Smooth muscle cell (in vitro differentiated cells): ENCODE measurements at regions not wholly inside any gene's neighbourhood (a gene's known extent, or its start where the extent isn't known, plus 50 kb on each side); places are given as distances from the start of the nearest gene placed in this dataset.

Source experiments
- DNase-seq: peaks from one replicate; lab custom pipeline; 2025; ENCODE audit not compliant: unreplicated experiment; lab: John Stamatoyannopoulos, UW
- H2AFZ ChIP-seq: fragments of 200-600 bp; sonication (generic); 2 replicates; pipeline ENCODE4 v1.6.0; 2016; ENCODE audit warnings: antibody characterized with exemption, low read depth, mild to moderate bottlenecking
- H3F3A ChIP-seq: fragments of 200-600 bp; sonication (generic); 2 replicates; pipeline ENCODE4 v1.6.0; 2017; ENCODE audit warnings: antibody characterized with exemption, low read depth
- H3K27ac ChIP-seq: fragments of 200-600 bp; sonication (generic); 2 replicates; pipeline ENCODE4 v1.5.1; 2016; ENCODE audit warnings: low read depth, mild to moderate bottlenecking
- H3K27me3 ChIP-seq: fragments of 200-600 bp; sonication (generic); 2 replicates; pipeline ENCODE4 v1.6.1; 2016; ENCODE audit warnings: low read depth, mild to moderate bottlenecking
- H3K36me3 ChIP-seq: fragments of 200-600 bp; sonication (generic); 2 replicates; pipeline ENCODE4 v1.5.1; 2016; ENCODE audit warnings: low read depth
- H3K4me1 ChIP-seq: fragments of 200-600 bp; sonication (generic); 2 replicates; pipeline ENCODE4 v1.5.1; 2016; ENCODE audit warnings: low read depth
- H3K4me2 ChIP-seq: fragments of 200-600 bp; sonication (generic); 2 replicates; pipeline ENCODE4 v1.6.0; 2016; ENCODE audit warnings: mild to moderate bottlenecking
- H3K4me3 ChIP-seq: fragments of 200-600 bp; sonication (generic); 2 replicates; pipeline ENCODE4 v1.5.1; 2016; ENCODE audit warnings: mild to moderate bottlenecking
- H3K79me2 ChIP-seq: fragments of 200-600 bp; sonication (generic); 2 replicates; pipeline ENCODE4 v1.6.0; 2016; ENCODE audit warnings: low read depth, mild to moderate bottlenecking
- H3K9ac ChIP-seq: fragments of 200-600 bp; sonication (generic); 2 replicates; pipeline ENCODE4 v1.6.0; 2016; ENCODE audit warnings: low read depth
- H3K9me3 ChIP-seq: fragments of 200-600 bp; sonication (generic); replicated peaks from 2 replicates; pipeline ENCODE4 v1.5.1; 2016; ENCODE audit warnings: low read depth
- H4K20me1 ChIP-seq: fragments of 200-600 bp; sonication (generic); 2 replicates; pipeline ENCODE4 v1.6.0; 2016; ENCODE audit warnings: low read depth
- CTCF ChIP-seq: fragments of 200-600 bp; sonication (generic); IDR thresholded peaks from 2 replicates; pipeline ENCODE4 v1.5.1; 2017; ENCODE audit warnings: borderline replicate concordance, mild to moderate bottlenecking, antibody characterized with exemption; ENCODE audit not compliant: insufficient read depth, poor library complexity, severe bottlenecking
- WGBS: methylation state at CpG from one replicate; pipeline ENCODE4 v1.1.7; 2016; ENCODE audit warnings: low lambda C conversion rate; 5-methylcytosine and 5-hydroxymethylcytosine counted together

- H3F3A ChIP-seq = peaks cover 5% of the 10 kb centered on the region
- peak overlapping the region; percentile 93 for H3K27ac ChIP-seq
- no peaks in the 10 kb centered on the region for H3K9me3 ChIP-seq
- H3K4me1 ChIP-seq = peaks cover 10% of the 10 kb centered on the region
- no peak for DNase-seq
- peak overlapping the region; percentile 42 for H3K9ac ChIP-seq
- H3K4me3 ChIP-seq = no peak overlapping the region
- TF ChIP-seq CTCF = no peak
- no peaks in the 10 kb centered on the region for H3K36me3 ChIP-seq
- no peak overlapping the region for H3K4me2 ChIP-seq
- WGBS = 92% methylated on average over 6 of the region's 6 CpGs
- H4K20me1 ChIP-seq = no peaks in the 10 kb centered on the region
- H3K79me2 ChIP-seq = no peaks in the 10 kb centered on the region
- no peak overlapping the region for H2AFZ ChIP-seq
- H3K27me3 ChIP-seq = no peaks in the 10 kb centered on the region
Measured at GRCh38 chr2:118667964-118668363, 179.5 kb downstream of the EN1 start.

- Histone ChIP-seq H2AFZ (no peak overlapping the region), H3K4me2 (no peak overlapping the region), H3K79me2 (no peaks in the 10 kb centered on the region), H3K27me3 (no peaks in the 10 kb centered on the region), H3K4me1 (peaks cover 10% of the 10 kb centered on the region), H3F3A (peaks cover 5% of the 10 kb centered on the region), H4K20me1 (no peaks in the 10 kb centered on the region), H3K4me3 (no peak overlapping the region), H3K36me3 (no peaks in the 10 kb centered on the region), H3K27ac (peak overlapping the region; percentile 93), H3K9me3 (no peaks in the 10 kb centered on the region), H3K9ac (no peak overlapping the region)
- no peak for DNase-seq
- WGBS = 75% methylated on average over 2 of the region's 2 CpGs
- TF ChIP-seq CTCF = no peak
Measured at GRCh38 chr2:118667348-118667747, 180.1 kb downstream of the EN1 start.

GRCh38 chr2:118665784-118666529 lies 181.5 kb downstream of the EN1 start:
- Histone ChIP-seq H3K36me3 (no peaks in the 10 kb centered on the region), H3K9me3 (no peaks in the 10 kb centered on the region), H3K4me2 (no peak overlapping the region), H3K79me2 (no peaks in the 10 kb centered on the region), H3K4me3 (no peak overlapping the region), H3K27me3 (no peaks in the 10 kb centered on the region), H3K27ac (peak overlapping the region; percentile 20), H3K9ac (no peak overlapping the region), H4K20me1 (no peaks in the 10 kb centered on the region), H3K4me1 (peaks cover 10% of the 10 kb centered on the region), H2AFZ (no peak overlapping the region), H3F3A (peaks cover 5% of the 10 kb centered on the region)
- no peak for DNase-seq
- 87% methylated on average over 4 of the region's 4 CpGs for WGBS
- no peak for TF ChIP-seq CTCF

- DNase-seq = no peak
- 94% methylated on average over 2 of the region's 2 CpGs for WGBS
- H3K27me3 ChIP-seq = no peaks in the 10 kb centered on the region
Measured at GRCh38 chr2:118661179-118661578, 186.3 kb downstream of the EN1 start.

More at GRCh38 chr2:118661179-118661578, 186.3 kb downstream of the EN1 start:
- Histone ChIP-seq H3K4me3 (no peak overlapping the region), H3K4me2 (no peak overlapping the region), H3K9ac (no peak overlapping the region), H3K9me3 (no peaks in the 10 kb centered on the region), H3K36me3 (no peaks in the 10 kb centered on the region), H3K27ac (no peak overlapping the region), H4K20me1 (no peaks in the 10 kb centered on the region), H3K79me2 (no peaks in the 10 kb centered on the region), H3F3A (no peaks in the 10 kb centered on the region), H3K4me1 (no peaks in the 10 kb centered on the region), H2AFZ (no peak overlapping the region)
- no peak for TF ChIP-seq CTCF
